ENCODE measurements at regions not wholly inside any gene's neighbourhood (a gene's known extent, or its start where the extent isn't known, plus 50 kb on each side); places are given as distances from the start of the nearest gene placed in this dataset.
A peak's percentile ranks its signal among the peaks of the same experiment; 100 is the strongest.

- intact Hi-C loops (cut with DNase I; ENCODE audit: low total_unique reads): no loop called here
- no peak overlapping the region for H3K4me3 ChIP-seq
- ATAC-seq: peak in 1 of 2 donors; percentile 52
- H3K9me3 ChIP-seq: no peaks in the 10 kb centered on the region
- peak overlapping the region in 1 of 4 donors; percentile 69 for H3K27ac ChIP-seq
- H3K4me1 ChIP-seq: peaks cover 0 to 3% of the 10 kb centered on the region in 2 donors
- TF ChIP-seq CTCF (IDR thresholded peaks at IDR 0.05 in 4 of 5, conservative IDR thresholded peaks at IDR 0.05 in 1 of 5) (no peak), POLR2A (IDR thresholded peaks at IDR 0.05) (no peak)
- DNase-seq: no peak
- H3K36me3 ChIP-seq: no peaks in the 10 kb centered on the region
- H3K27me3 ChIP-seq: no peaks in the 10 kb centered on the region
- in situ Hi-C loops (cut with MboI; ENCODE audit: low sequenced_read_pairs in 4 of 4): no loop called here
These were observed 176.1 kb upstream of the FGF10 start for GRCh38 chr5:44565360-44565759.

- ATAC-seq (peak; percentile 55 to 78), DNase-seq (no peak)
- H3K4me3 ChIP-seq: no peak overlapping the region
- H3K9me3 ChIP-seq: no peaks in the 10 kb centered on the region
- H3K27me3 ChIP-seq: no peaks in the 10 kb centered on the region
- in situ Hi-C loops (cut with MboI; ENCODE audit: low sequenced_read_pairs in 4 of 4) (no loop called here), intact Hi-C loops (cut with DNase I; ENCODE audit: low total_unique reads) (no loop called here)
- no peaks in the 10 kb centered on the region for H3K36me3 ChIP-seq
- no peaks in the 10 kb centered on the region for H3K4me1 ChIP-seq
- H3K27ac ChIP-seq: no peak overlapping the region
- TF ChIP-seq CTCF (IDR thresholded peaks at IDR 0.05 in 4 of 5, conservative IDR thresholded peaks at IDR 0.05 in 1 of 5) (no peak), POLR2A (IDR thresholded peaks at IDR 0.05) (no peak)
These were observed 157.1 kb upstream of the FGF10 start for GRCh38 chr5:44546286-44546685.

- H3K9me3 ChIP-seq: no peaks in the 10 kb centered on the region
- intact Hi-C loops (cut with DNase I; ENCODE audit: low total_unique reads) (no loop called here), in situ Hi-C loops (cut with MboI; ENCODE audit: low sequenced_read_pairs in 4 of 4) (no loop called here)
- H3K27me3 ChIP-seq: no peaks in the 10 kb centered on the region
- DNase-seq (no peak), ATAC-seq (no peak)
- H3K27ac ChIP-seq: no peak overlapping the region
- H3K36me3 ChIP-seq: no peaks in the 10 kb centered on the region
- no peak overlapping the region for H3K4me3 ChIP-seq
- TF ChIP-seq CTCF (IDR thresholded peaks at IDR 0.05 in 4 of 5, conservative IDR thresholded peaks at IDR 0.05 in 1 of 5) (no peak), POLR2A (IDR thresholded peaks at IDR 0.05) (no peak)
- H3K4me1 ChIP-seq: peaks cover 12 to 14% of the 10 kb centered on the region in 2 donors
These were observed 154.3 kb upstream of the FGF10 start for GRCh38 chr5:44543511-44543910.

- H3K9me3 ChIP-seq: no peaks in the 10 kb centered on the region
- no peak overlapping the region for H3K4me3 ChIP-seq
- in situ Hi-C loops (cut with MboI; ENCODE audit: low sequenced_read_pairs in 4 of 4) (no loop called here), intact Hi-C loops (cut with DNase I; ENCODE audit: low total_unique reads) (no loop called here)
- no peak for ATAC-seq
- no peaks in the 10 kb centered on the region for H3K36me3 ChIP-seq
- peaks cover 15 to 18% of the 10 kb centered on the region in 2 donors for H3K4me1 ChIP-seq
- no peak overlapping the region for H3K27ac ChIP-seq
- no peak for DNase-seq
- no peaks in the 10 kb centered on the region for H3K27me3 ChIP-seq
- TF ChIP-seq CTCF (IDR thresholded peaks at IDR 0.05 in 4 of 5, conservative IDR thresholded peaks at IDR 0.05 in 1 of 5): no peak
- TF ChIP-seq POLR2A (IDR thresholded peaks at IDR 0.05): no peak
These were observed 153.2 kb upstream of the FGF10 start for GRCh38 chr5:44542470-44542869.

GRCh38 chr5:44539602-44539919 is 150.3 kb upstream of the FGF10 start:
- H3K36me3 ChIP-seq: no peaks in the 10 kb centered on the region
- H3K4me1 ChIP-seq: peaks cover 15 to 18% of the 10 kb centered on the region in 2 donors
- intact Hi-C loops (cut with DNase I; ENCODE audit: low total_unique reads): no loop called here
- no peak for TF ChIP-seq CTCF (IDR thresholded peaks at IDR 0.05 in 4 of 5, conservative IDR thresholded peaks at IDR 0.05 in 1 of 5)
- TF ChIP-seq POLR2A (IDR thresholded peaks at IDR 0.05): no peak
- ATAC-seq: peak in 1 of 2 donors; percentile 26
- H3K27me3 ChIP-seq: no peaks in the 10 kb centered on the region
- H3K27ac ChIP-seq: peak overlapping the region; percentile 45 to 73 (median 52)
- no peak for DNase-seq
- no peaks in the 10 kb centered on the region for H3K9me3 ChIP-seq
- in situ Hi-C loops (cut with MboI; ENCODE audit: low sequenced_read_pairs in 4 of 4): loop anchor here (5.0 to 10.0 kb wide), 2 partner anchors 235 to 238 kb away; no protein-coding TSS in a partner anchor
- peak overlapping the region in 1 of 4 donors; percentile 5 for H3K4me3 ChIP-seq

All from gastrocnemius medialis (tissue), 4 donors.